Trophoblast cell (in vitro differentiated cells and primary cell): ENCODE measurements at regions not wholly inside any gene's neighbourhood (a gene's known extent, or its start where the extent isn't known, plus 50 kb on each side); places are given as distances from the start of the nearest gene placed in this dataset.

Experiments
- DNase-seq, 2 donors: peaks; one replicate each; pipeline ENCODE4 v3.0.0-alpha.2; 2016
- H2AFZ ChIP-seq: 2 replicates; pipeline ENCODE4 v1.6.1; 2013; ENCODE audit warnings: low read length, moderate library complexity, mild to moderate bottlenecking; ENCODE audit not compliant: insufficient read depth, poor library complexity
- H2AK5ac ChIP-seq: 2 replicates; pipeline ENCODE4 v1.6.1; 2013; ENCODE audit warnings: mild to moderate bottlenecking, low read length
- H2BK120ac ChIP-seq: 2 replicates; pipeline ENCODE4 v1.6.1; 2013; ENCODE audit warnings: low read length, mild to moderate bottlenecking, moderate library complexity; ENCODE audit not compliant: insufficient read depth, poor library complexity
- H2BK12ac ChIP-seq: 2 replicates; pipeline ENCODE4 v1.6.1; 2013; ENCODE audit warnings: mild to moderate bottlenecking, low read length, moderate library complexity
- H2BK5ac ChIP-seq: 2 replicates; pipeline ENCODE4 v1.6.1; 2013; ENCODE audit warnings: low read length, low read depth, moderate library complexity, mild to moderate bottlenecking; ENCODE audit not compliant: poor library complexity
- H3K14ac ChIP-seq: 2 replicates; pipeline ENCODE4 v1.6.1; 2013; ENCODE audit warnings: mild to moderate bottlenecking, low read length
- H3K18ac ChIP-seq: 2 replicates; pipeline ENCODE4 v1.6.1; 2013; ENCODE audit warnings: mild to moderate bottlenecking, low read length
- H3K23ac ChIP-seq: 2 replicates; pipeline ENCODE4 v1.6.1; 2013; ENCODE audit warnings: low read length
- H3K27ac ChIP-seq: 2 replicates; pipeline ENCODE4 v1.5.1; 2013; ENCODE audit warnings: low read depth, mild to moderate bottlenecking, inconsistent platforms, low read length, moderate library complexity
- H3K27me3 ChIP-seq: 2 replicates; pipeline ENCODE4 v1.6.1; 2013; ENCODE audit warnings: inconsistent platforms, mild to moderate bottlenecking, low read length, moderate library complexity; ENCODE audit not compliant: insufficient read depth
- H3K36me3 ChIP-seq, 2 experiments: 1 replicate in 1 of 2; 2 replicates in 1 of 2; pipeline ENCODE4 v1.6.1; 2013; ENCODE audit warnings: low read length in 2 of 2, mild to moderate bottlenecking in 2 of 2, moderate library complexity in 1 of 2; ENCODE audit not compliant: insufficient read depth in 2 of 2, control insufficient read depth in 1 of 2
- H3K4ac ChIP-seq: 2 replicates; pipeline ENCODE4 v1.6.1; 2013; ENCODE audit warnings: low read depth, mild to moderate bottlenecking, low read length, moderate library complexity
- H3K4me1 ChIP-seq, 2 experiments: 1 replicate in 1 of 2; 2 replicates in 1 of 2; pipeline ENCODE4 v1.6.1; 2013; ENCODE audit warnings: low read length in 2 of 2, mild to moderate bottlenecking in 2 of 2, moderate library complexity in 1 of 2; ENCODE audit not compliant: insufficient read depth in 2 of 2, control insufficient read depth in 1 of 2
- H3K4me2 ChIP-seq: 2 replicates; pipeline ENCODE4 v1.6.1; 2013; ENCODE audit warnings: inconsistent platforms, mild to moderate bottlenecking, low read length, moderate library complexity
- H3K4me3 ChIP-seq: 2 replicates; pipeline ENCODE4 v1.5.1; 2013; ENCODE audit warnings: mild to moderate bottlenecking, low read depth, low read length, inconsistent platforms
- H3K79me1 ChIP-seq: one replicate; pipeline ENCODE4 v1.6.1; 2013; ENCODE audit warnings: low read length
- H3K79me2 ChIP-seq: 2 replicates; pipeline ENCODE4 v1.6.1; 2013; ENCODE audit warnings: low read length, mild to moderate bottlenecking; ENCODE audit not compliant: control insufficient read depth, insufficient read depth, poor library complexity
- H3K9ac ChIP-seq: 2 replicates; pipeline ENCODE4 v1.6.1; 2013; ENCODE audit warnings: mild to moderate bottlenecking, low read length
- H3K9me3 ChIP-seq: 2 replicates; pipeline ENCODE4 v1.6.1; 2013; ENCODE audit warnings: low read depth, mild to moderate bottlenecking, control low read depth, inconsistent platforms, low read length; ENCODE audit not compliant: insufficient read depth
- H4K12ac ChIP-seq: 2 replicates; pipeline ENCODE4 v1.6.1; 2013; ENCODE audit warnings: low read depth, mild to moderate bottlenecking, low read length, moderate library complexity
- H4K8ac ChIP-seq: 2 replicates; pipeline ENCODE4 v1.6.1; 2013; ENCODE audit warnings: low read depth, mild to moderate bottlenecking, low read length, moderate library complexity
- H4K91ac ChIP-seq: one replicate; pipeline ENCODE4 v1.6.1; 2013; ENCODE audit warnings: low read depth, mild to moderate bottlenecking, low read length, moderate library complexity
- WGBS: extraction: QIAGEN DNeasy Blood & Tissue Kit; methylation state at CpG from one replicate; pipeline ENCODE4 v1.1.7; 2013; ENCODE audit warnings: missing lambda C conversion rate; ENCODE audit not compliant: insufficient read length, insufficient coverage; ENCODE audit errors: extremely low coverage; 5-methylcytosine and 5-hydroxymethylcytosine counted together

DNA sequence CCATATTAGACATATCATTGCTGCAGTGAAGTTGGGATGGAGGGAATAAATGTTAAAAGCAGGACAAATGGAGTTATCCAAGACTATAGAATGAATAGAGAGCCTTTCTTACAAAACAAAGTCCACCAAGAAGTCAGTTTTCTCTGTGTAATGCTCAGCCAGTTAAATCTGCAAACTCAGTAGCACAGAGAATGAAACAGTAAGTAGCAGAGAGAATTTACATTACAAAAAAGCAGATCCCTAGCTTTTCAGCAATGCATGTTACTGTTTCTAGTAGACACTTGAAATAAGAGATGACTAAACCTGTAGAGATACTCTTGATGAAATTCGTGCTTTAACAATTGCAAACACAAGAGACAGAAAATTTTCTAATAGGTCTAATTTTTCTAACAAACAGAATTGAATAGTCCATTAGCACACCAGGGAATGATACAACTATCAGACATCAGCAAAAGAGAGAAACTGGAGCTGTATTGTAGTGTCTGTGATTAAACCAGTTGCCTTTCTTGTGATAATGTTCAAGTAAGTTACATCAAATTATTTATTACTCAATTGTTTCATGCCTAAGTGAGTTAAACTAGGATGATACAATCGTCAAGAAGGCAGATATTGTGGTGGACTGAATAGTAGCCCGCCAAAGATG lies 322.2 kb upstream of the DDX18 start:
- no peaks in the 10 kb centered on the region for H3K79me1 ChIP-seq
- no peak overlapping the region for H2AK5ac ChIP-seq
- no peak overlapping the region for H3K4me2 ChIP-seq
- H3K4me1 ChIP-seq, result no peaks in the 10 kb centered on the region
- no peak overlapping the region for H2BK5ac ChIP-seq
- no peak overlapping the region for H3K23ac ChIP-seq
- no peak overlapping the region for H3K14ac ChIP-seq
- no peak overlapping the region for H4K8ac ChIP-seq
- DNase-seq, result no peak
- H4K12ac ChIP-seq, result no peak overlapping the region
- no peak overlapping the region for H2AFZ ChIP-seq
- no peak overlapping the region for H3K9ac ChIP-seq
- no peaks in the 10 kb centered on the region for H3K79me2 ChIP-seq
- no peak overlapping the region for H3K18ac ChIP-seq
- no peak overlapping the region for H3K27ac ChIP-seq
- H3K36me3 ChIP-seq, result no peaks in the 10 kb centered on the region
- H3K4ac ChIP-seq, result no peak overlapping the region
- no peaks in the 10 kb centered on the region for H3K27me3 ChIP-seq
- WGBS, result no CpG with 5 or more reads among the region's 3 CpGs
- H3K4me3 ChIP-seq, result no peak overlapping the region
- H2BK12ac ChIP-seq, result no peak overlapping the region
- H3K9me3 ChIP-seq, result no peaks in the 10 kb centered on the region
- H2BK120ac ChIP-seq, result no peak overlapping the region
- no peak overlapping the region for H4K91ac ChIP-seq

DNA sequence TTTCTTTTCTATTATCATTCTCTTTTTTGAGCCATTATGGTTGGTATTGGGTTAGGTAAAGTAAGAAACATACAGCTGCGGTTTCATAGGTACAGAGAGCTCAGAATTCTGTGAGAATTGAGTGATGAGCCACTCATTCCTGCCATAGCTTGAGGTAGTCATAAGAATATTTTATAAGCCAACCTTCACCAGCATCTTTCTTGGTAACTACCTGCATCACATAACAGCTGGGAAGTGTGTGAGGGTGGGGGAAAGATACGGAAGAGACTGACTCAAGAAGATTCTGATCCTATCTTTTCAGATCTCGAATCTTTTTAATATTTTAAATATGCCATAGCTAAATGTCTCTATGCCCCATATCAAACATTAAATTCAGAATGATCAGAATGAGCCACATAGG lies 313.8 kb upstream of the DDX18 start:
- no peak overlapping the region for H2BK5ac ChIP-seq
- no peak overlapping the region for H4K12ac ChIP-seq
- H3K9ac ChIP-seq, result no peak overlapping the region
- no peaks in the 10 kb centered on the region for H3K79me2 ChIP-seq
- no peak overlapping the region for H2BK12ac ChIP-seq
- H3K27me3 ChIP-seq, result no peaks in the 10 kb centered on the region
- no peak overlapping the region for H2BK120ac ChIP-seq
- no CpG with 5 or more reads among the region's 3 CpGs for WGBS
- no peak overlapping the region for H3K23ac ChIP-seq
- H3K4me3 ChIP-seq, result no peak overlapping the region
- no peak overlapping the region for H4K8ac ChIP-seq
- no peaks in the 10 kb centered on the region for H3K79me1 ChIP-seq
- no peak overlapping the region for H3K4ac ChIP-seq
- no peaks in the 10 kb centered on the region for H3K4me1 ChIP-seq
- H4K91ac ChIP-seq, result no peak overlapping the region
- H3K18ac ChIP-seq, result no peak overlapping the region
- H2AFZ ChIP-seq, result no peak overlapping the region
- H2AK5ac ChIP-seq, result no peak overlapping the region
- peak; percentile 68 to 86 for DNase-seq
- no peak overlapping the region for H3K4me2 ChIP-seq
- H3K14ac ChIP-seq, result no peak overlapping the region
- H3K27ac ChIP-seq, result no peak overlapping the region
- no peaks in the 10 kb centered on the region for H3K36me3 ChIP-seq
- H3K9me3 ChIP-seq, result no peaks in the 10 kb centered on the region

DNA sequence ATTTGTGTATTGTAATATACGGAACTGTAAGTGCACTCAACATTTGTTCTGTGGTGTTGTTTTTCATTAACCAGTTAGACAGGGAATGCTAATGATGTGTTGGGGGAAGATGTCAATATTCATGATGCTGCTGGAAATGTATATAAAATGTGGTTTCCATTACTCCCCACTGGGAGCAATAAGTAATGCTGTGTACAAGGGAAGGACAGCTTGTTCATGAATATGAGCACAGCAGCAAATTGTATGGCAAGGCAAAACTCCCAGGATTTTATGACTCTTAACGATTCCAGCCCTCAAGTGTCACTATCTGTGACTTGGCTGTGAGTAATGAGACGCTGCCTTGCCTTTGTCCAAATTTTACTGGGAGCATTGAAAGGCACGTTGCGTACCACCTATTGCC lies 312.4 kb upstream of the DDX18 start:
- Histone ChIP-seq H3K79me2 (no peaks in the 10 kb centered on the region), H3K4ac (no peak overlapping the region), H3K27me3 (no peaks in the 10 kb centered on the region)

DNA sequence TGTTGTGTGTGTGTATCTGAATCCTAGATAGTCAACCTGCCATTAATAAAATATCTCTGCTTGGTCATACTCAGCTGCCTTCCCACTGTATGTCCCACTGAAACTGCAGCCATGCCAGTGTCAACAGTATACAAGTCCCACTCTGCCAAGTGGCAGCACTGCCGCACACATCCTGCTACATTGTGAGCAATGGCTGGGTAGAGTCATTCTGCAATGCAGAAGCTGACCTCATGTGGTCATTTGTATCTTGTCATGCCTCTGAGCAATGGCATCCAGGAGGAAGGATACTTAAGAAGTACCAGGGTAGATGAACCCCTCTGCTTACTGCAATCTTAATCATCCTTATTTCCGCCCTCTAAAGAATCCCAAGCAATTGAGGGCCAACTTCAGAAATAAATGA lies 302.2 kb upstream of the DDX18 start:
- H3K14ac ChIP-seq, result no peak overlapping the region
- no peak overlapping the region for H4K91ac ChIP-seq
- H2AFZ ChIP-seq, result no peak overlapping the region
- no peak overlapping the region for H3K4me3 ChIP-seq
- H2BK5ac ChIP-seq, result no peak overlapping the region
- no peak overlapping the region for H3K4ac ChIP-seq
- no peaks in the 10 kb centered on the region for H3K36me3 ChIP-seq
- no peak overlapping the region for H3K23ac ChIP-seq
- no peak overlapping the region for H4K8ac ChIP-seq
- no peaks in the 10 kb centered on the region for H3K79me1 ChIP-seq
- no peaks in the 10 kb centered on the region for H3K4me1 ChIP-seq
- H3K27me3 ChIP-seq, result no peaks in the 10 kb centered on the region
- no peak overlapping the region for H3K18ac ChIP-seq
- no peak overlapping the region for H3K9ac ChIP-seq
- H3K9me3 ChIP-seq, result no peaks in the 10 kb centered on the region
- no peaks in the 10 kb centered on the region for H3K79me2 ChIP-seq
- no CpG with 5 or more reads among the region's 2 CpGs for WGBS
- DNase-seq, result no peak
- peak overlapping the region; percentile 21 for H3K4me2 ChIP-seq
- H3K27ac ChIP-seq, result no peak overlapping the region
- no peak overlapping the region for H4K12ac ChIP-seq
- H2AK5ac ChIP-seq, result no peak overlapping the region
- no peak overlapping the region for H2BK12ac ChIP-seq
- H2BK120ac ChIP-seq, result no peak overlapping the region

More for the DNA sequence above, 312.4 kb upstream of the DDX18 start:
- H4K8ac ChIP-seq, result no peak overlapping the region
- no peak overlapping the region for H2AK5ac ChIP-seq
- no peak overlapping the region for H3K4me3 ChIP-seq
- no peak overlapping the region for H3K23ac ChIP-seq
- DNase-seq, result no peak
- no peaks in the 10 kb centered on the region for H3K9me3 ChIP-seq
- no CpG with 5 or more reads among the region's 5 CpGs for WGBS
- H3K79me1 ChIP-seq, result no peaks in the 10 kb centered on the region
- H3K14ac ChIP-seq, result no peak overlapping the region
- no peak overlapping the region for H2BK120ac ChIP-seq
- no peak overlapping the region for H4K12ac ChIP-seq
- H3K18ac ChIP-seq, result no peak overlapping the region
- H4K91ac ChIP-seq, result no peak overlapping the region
- H3K4me1 ChIP-seq, result no peaks in the 10 kb centered on the region
- H3K9ac ChIP-seq, result no peak overlapping the region
- no peak overlapping the region for H3K27ac ChIP-seq
- no peak overlapping the region for H3K4me2 ChIP-seq
- H2AFZ ChIP-seq, result no peak overlapping the region
- no peak overlapping the region for H2BK12ac ChIP-seq
- no peaks in the 10 kb centered on the region for H3K36me3 ChIP-seq
- H2BK5ac ChIP-seq, result no peak overlapping the region
